GM19395 (cell line): ENCODE measurements at regions not wholly inside any gene's neighbourhood (a gene's known extent, or its start where the extent isn't known, plus 50 kb on each side); places are given as distances from the start of the nearest gene placed in this dataset.

Experiments used
- ATAC-seq: cut with Tn5 transposase; IDR thresholded peaks from one replicate; pipeline ENCODE4 v1.9.1; 2021; ENCODE audit warnings: mild to moderate bottlenecking, moderate library complexity; ENCODE audit not compliant: unreplicated experiment

DNA sequence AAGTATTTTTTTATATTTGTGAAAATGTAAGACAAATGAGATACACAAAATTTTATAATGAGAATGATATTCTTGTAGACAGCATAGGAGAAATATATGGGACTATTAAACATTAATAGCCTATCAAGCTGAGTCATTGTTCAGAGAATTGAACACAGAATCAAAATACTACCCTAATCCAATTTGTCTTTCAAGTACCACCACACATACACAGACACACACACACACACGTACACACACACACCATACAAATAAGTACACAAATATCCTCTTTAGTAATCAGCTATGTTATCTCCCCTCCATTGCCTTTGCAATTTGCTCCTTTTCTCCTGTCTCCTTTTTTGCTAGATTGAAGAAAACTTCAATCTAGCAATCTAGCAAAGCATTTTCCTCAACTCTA is 499.3 kb downstream of the FOXG1 start:
- no peak for ATAC-seq

DNA sequence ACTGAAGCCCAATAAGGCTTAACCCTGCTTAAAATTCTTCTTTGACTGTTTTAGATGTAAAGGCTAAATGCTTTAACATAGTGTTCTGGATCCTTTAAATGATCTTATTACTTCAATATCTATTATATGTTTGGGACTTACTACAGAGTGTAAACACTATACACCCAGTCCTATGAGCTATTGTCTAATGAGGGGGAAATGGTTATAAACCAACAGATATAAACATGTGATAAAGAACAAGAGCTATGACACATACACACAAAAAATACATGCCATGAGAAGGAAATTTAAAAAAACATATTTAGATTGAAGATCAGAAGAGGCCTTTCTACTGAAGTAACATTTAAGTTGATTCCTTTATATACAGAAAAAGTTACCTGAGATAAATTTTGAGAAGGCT is 505.1 kb downstream of the FOXG1 start:
- no peak for ATAC-seq

DNA sequence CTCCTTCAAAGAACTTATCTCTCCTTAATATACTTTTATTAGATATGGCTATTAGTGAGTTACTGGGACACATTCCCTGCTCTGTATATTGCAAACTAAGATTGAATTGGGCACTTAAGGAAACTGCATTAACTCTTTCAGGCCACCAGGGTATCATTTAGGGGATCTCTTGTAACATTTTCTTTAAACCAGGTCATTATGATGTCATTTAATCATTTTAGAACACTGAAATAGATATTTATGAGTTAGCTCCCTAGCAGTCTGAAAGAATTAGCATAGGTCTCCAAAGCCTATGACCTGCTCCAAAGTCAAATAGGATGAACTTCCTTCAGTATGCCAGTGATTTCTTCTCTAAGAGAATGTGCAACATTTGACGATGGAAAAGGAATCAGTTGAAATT is 506.9 kb downstream of the FOXG1 start:
- ATAC-seq: no peak

DNA sequence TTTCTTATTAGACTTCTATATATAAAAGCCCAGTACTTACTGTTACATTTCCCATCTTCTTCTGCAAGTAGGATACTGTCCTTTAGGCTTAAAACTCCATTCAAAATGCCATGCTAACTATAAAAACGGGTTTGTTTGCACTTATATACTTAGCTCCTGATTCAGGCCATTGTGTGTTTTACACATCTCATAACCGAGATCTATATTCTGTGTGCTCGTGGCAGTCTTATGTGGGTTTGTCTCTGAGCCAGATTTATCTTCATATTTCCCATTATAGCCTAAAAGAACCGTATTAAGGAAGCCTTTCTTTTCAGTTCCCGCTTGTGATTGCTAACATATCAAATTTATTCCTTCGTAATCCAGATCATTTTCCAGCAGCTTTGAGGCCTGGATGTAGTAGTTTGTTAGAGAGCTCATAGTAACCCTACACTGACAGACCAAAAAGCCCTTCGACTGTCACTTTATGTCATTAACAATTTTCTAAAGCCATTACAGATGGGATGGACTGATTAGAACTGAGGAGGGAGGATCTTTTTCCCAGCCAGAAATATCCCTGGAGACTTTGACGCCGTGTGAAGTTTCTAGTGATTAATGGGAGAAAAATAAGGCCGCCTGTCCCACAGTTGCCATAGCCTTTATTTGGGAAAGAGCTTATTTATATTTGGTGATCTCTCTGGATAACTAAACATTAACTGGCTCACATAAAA is 508.5 kb downstream of the FOXG1 start:
- no peak for ATAC-seq

DNA sequence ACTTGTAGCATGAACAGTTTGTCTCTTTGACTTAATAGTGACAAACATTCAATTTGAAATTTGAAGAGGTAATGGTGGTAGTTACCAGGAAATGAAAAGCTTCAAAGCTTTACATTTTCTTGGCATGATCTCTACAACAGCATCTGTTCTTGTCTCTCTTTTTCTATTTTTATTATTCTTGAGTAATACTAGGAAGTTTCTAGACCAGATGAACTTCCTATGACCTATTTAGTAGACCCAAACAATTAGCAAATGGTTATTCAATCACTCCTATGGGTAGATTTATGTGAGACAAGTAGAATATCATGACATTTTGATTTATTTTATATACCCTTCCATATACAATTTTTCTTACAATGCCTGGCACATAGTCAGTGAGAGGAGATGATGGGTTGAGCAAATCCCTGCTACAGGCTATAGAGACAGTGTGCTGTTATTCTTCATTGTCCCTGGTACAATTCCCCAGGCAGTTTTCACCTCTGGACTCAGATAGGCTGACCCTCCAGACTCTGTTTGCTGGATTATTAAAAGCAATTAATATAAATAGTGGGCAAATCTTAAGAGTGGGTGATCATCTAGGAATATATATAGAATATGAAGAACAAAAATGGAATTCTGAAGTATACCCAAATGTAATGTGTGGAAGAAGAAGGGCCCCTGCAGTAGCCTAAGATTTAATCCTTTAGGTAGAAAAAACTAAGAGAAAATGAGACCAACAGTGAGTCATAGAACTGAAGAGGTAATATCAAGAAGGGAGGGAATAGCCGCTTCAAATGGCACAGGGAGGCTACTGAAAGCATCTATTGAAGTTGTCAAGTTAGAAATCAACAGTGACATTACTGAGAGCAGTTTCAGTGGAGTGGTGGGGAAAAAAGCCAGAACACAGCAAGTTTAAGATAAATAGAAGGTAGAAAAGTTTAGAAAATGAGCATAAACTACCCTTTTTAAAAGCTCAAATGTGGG is 512.0 kb downstream of the FOXG1 start:
- ATAC-seq: no peak

DNA sequence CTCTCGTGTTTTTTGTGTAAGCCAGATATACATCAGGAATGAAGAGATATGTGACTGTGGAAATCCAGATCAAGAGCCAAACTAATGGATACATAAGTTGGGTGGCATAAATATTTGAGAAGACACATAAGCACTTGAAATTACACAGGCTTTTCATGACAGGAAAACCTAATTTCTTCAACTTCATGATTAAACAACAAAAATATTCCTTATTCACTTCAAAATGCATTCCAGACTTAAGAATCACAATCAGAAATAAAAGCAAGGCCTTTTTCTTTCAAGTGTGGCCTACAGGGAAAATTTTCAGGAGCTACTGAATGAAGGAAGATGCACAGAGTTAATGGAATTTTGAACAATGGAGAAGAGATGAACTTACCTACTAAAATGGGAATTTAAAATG is 515.6 kb downstream of the FOXG1 start:
- no peak for ATAC-seq

DNA sequence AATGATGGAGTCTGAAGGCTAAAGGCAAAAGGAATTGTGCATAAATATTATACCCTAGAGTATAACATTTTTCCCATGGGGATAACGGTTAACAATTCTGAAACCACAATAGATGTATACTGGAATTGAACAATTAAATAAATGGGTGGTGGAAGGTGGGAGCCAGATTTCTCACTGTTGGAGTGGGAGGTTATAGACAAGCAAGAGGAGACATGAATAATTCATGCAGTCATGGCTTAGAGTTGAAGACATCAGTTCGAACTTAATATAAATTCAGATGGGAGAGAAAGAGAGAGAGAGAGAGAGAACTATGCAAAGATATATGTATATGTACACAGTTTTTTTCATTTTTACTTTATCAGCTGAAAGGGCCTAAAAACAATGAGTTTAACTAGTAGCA is 523.9 kb downstream of the FOXG1 start:
- no peak for ATAC-seq

DNA sequence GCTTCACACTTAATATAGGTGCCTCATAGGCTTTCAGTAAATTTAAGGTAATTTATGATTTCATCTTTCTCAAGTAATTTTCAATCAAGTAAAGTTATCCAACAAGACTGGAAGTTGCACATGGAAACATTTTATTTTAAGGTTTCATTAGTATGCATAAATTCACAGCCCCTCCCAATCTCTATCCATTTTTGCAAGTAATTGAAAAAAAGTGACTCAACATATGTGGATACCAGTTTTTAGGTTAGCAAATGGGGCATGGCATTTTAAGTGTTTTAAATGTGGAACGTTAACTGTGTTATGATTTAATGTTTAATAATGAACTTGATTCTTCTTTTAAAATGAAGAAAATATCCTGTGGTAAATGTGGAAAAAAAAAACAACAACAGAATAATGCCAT is 532.8 kb downstream of the FOXG1 start:
- no peak for ATAC-seq

DNA sequence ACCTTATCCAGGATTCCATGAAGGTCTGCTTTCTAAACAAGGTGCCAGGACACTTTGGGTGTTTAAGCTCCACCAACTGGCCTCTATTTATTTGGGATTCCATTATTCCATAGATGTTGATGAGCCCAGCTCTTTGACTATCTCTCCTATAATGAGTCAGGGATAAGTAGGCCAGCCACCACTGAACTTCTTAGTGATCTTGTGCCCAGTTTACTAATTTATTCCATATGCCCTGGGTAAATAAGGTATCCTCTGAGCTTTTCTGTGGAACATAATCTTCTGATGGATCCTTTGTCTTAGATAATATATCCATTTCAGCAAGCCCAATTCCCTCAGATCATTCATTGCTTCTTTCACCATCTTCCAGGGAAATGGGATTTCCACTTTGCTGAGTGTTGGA is 535.0 kb downstream of the FOXG1 start:
- ATAC-seq: no peak

DNA sequence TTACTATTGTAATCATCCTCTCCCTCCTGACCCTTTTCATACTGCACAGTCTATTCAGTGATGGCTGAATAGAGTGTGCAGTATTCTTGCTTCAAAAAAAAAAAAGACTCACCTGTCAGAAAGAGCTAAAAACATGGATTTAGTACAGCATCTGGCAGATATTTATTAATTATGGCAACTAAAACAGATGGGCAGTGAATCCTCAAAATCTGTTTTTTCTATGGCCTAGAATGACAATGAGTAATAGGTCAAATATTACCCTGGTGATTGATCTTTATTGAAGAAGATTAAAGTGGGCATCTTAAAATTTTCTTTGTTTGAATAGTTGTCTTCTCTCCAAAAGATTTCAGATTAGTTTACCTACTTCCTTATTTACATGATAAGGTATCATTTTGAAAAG is 543.6 kb downstream of the FOXG1 start:
- no peak for ATAC-seq

DNA sequence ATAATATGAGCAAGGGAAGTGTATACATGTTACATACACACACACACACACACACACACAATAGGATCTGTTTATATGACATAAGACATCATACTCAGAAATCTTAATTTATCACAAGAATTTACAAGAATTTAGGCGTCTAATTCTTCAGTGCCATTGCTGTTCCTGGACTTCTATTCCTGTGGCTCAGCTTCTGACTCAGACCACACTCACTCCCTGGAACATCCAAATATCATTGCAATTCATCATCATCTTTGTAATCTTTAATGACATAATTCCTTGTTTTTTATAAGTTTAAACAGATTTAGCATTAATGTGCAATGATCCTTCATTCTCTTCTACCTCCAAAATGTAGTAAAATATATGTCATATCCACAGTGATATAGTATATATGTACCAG is 544.2 kb downstream of the FOXG1 start:
- ATAC-seq: no peak

DNA sequence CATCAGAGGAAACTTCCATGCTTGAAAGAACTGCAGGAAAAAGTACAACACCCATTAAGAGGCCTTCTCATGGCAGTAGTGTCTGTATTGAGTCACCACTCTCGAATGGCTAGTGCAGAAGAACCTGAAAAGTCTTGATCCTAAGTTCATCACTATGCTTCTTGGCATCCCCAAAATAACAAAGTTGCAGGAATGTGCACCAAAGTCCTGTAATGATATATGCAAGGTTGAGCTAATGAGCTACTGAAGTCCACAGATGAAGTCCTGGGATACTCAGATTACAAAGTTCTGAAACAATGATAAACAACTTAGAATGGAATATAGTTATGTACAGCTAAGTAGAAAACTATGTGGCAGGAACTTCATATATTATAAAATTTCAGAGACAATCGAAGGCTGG is 545.4 kb downstream of the FOXG1 start:
- ATAC-seq: no peak

DNA sequence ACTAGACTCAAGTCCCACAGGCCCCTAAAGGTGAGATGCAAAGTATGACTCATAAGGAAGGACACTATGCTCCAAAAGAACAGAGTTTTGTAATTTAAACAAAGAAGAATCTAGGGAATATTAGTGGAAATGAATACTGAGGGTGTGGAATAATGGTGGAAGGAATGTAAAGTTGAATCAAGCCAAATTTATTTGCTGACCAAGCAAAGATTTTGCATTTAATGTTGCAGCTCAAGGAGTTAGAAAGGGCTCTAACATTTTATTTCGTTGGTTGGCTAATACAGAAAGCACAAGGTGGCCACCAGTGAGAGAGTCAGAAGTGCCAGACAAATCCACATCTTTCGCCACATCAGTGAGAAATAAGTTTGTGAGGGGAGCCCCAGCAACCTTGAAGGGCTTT is 550.3 kb downstream of the FOXG1 start:
- ATAC-seq: no peak

DNA sequence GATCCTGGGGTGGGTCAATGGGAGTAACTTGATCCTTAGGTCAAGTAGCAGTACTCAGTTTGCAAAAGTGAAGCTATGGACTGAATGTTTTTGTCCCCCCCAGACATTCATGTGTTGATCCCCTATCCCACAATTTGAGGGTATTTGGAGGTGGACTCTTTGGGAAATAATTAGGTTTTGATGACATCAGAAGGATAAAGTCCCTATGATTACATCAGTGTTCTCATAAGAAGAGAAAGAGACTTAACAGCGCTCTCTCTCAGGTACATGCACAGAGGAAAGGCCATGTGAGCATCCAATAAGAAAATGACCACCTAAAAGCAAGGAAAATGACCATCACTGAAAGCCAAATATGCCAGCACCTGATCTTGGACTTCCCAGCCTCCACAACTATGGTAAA is 550.8 kb downstream of the FOXG1 start:
- no peak for ATAC-seq

DNA sequence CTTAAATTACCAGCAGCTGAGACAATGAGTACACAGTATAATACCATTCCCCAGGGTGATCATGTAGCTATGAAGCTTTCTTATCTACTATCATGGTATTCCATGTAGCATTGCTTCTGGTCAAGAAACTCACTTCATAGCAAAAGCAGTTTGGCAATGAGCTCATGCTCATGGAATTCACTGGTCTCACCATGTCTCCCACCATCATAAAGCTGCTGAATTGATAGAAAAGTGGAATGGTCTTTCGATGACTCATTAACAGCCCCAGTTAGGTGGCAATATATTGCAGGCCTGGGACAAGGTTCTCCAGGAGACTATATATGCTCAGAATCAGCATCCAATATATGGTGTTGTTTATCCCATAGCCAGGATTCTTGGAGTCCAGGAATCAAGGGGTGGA is 553.7 kb downstream of the FOXG1 start:
- no peak for ATAC-seq

DNA sequence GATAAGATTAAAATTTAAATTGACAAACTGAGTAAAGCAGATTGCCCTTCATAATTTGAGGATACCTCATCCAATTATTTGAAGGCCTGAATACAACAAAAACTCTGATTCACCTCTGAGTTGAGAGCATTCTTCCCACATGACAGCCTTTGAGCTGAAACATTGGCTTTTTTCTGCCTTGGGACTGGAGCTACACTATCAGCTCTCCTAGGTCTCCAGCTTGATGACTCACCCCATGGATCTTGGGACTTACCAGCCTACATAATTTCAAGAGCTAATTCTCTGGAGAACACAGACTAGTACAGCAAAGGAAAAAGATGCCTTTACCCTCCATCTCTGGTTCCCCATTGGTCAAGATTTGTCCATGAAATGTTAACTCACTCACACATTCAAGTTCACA is 555.1 kb downstream of the FOXG1 start:
- no peak for ATAC-seq

DNA sequence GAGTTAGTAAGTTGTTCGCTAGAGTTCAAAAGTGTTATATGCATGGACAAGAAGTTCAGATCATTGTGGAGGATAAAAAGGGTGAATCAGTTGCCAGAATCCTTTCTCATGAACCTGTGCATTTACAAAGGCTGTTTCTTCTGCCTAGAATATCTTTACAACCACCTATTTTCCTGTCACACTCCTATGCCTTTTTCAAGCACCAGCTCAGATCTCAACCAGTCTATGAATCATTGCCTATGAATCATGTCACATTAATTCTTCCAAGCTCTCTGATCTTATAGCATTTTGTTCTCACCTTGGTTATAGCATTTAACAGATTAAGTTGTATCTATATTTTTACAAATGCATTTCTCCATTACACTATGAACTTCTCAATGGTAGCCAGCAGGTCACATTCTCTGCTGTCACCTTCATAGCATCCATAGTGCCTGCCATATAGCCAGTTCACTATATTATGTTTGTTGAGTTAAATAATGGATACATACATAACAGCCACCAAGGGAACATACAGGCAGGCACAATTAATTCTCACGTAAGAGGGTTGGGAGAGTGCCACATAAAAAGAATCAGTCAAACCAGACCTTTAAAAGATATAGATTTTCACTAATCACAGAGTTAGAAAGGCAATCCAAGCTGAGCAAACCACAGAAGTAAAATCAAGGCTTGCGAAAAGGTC is 573.0 kb downstream of the FOXG1 start:
- ATAC-seq: no peak

DNA sequence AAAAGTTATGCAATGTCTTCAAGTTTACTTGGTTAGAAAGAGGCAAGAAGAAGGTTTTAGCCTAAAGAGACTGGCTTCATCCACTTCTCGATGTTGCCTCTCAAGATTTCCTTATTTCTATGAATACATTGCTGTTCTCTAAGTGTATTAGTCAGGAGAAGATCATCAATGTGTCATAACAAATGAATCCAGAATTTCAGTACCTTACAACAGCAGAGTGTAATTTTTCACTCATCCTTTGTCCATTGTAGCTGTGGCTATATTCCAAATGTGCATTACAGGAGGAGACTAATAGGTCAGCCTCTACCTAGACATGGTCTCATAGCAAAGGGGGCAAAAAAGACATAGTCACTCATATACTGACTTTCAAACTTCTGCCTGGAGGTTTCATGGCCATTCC is 579.1 kb downstream of the PRKD1 start:
- no peak for ATAC-seq

DNA sequence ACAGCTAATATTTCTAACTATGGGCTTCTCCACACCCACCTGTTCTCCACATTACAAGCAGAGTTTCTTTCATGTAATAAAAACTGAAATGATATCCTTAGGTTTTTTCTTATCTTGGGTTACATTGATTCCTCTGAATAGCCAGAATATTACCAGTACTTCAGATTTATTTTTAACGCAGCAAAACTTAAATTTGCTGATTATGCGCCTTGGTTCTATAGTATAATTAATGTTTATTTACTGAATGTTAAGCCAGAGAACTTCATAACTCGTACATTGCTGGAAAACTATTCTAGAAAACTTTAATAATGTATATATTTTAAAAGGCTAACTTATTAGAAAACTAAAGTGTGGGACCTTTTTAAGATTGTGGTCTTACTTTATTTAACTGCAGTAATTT is 577.2 kb downstream of the PRKD1 start:
- no peak for ATAC-seq

DNA sequence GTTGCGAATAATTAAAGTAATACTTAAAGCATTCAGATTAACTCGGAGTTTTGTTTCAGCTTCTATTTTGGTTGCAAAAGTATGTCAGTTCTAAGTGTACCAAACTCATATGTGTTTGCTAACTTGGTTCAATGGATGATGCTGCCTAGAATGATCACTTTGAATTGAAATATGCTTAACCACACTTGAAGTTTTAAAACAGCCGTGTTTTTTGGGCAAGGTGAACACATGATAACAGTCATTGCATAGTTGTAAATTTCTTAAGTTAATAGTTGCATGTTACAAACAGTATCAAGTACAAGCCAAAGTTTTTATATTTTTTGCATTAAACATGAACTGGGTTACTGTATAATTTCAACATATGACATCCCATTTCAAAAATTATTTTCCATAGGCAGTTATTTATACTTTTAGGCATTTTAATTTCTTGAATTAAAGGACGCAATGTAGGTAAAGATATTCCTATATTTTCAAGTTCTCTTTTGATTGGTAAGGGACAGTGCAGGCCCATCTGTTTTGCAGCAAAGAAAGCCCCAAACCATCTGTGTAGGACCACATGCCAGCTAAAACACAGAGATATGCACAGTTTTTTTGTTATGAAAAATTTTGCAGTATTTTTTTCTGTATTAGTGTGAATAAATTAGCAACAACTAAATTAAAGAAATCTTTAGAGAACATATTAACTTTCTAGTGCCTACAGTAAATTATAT is 575.5 kb downstream of the PRKD1 start:
- ATAC-seq: no peak

DNA sequence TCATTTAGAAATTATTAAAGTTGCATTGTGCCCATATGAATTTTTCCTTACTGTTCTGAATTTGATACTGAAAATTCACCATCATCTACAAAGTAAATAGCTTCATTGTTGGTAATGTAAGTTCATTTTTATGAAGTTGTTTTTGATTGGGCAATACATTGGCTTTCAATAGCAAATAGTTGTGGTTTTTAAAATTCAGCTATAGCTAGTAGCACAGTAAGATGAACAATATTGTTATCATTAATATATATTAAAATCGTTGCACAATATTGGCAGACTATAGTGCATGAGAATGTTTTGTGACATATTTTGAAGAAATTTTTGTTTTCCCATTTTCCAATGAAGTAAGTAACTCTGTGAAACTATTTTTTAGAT is 575.0 kb downstream of the PRKD1 start:
- ATAC-seq: no peak
